DMS53 treated with DMSO at 0.1 percent for 48 hours (cell line): ENCODE measurements at regions not wholly inside any gene's neighbourhood (a gene's known extent, or its start where the extent isn't known, plus 50 kb on each side); places are given as distances from the start of the nearest gene placed in this dataset.
"Not testable (repeated sequence)": the region's sequence is repeated elsewhere in the genome, so short reads cannot be mapped to it uniquely, and the experiment has no call there.

ENCODE experiments used
- DNase-seq: peaks from one replicate; lab custom pipeline; 2025; ENCODE audit not compliant: unreplicated experiment; lab: John Stamatoyannopoulos, UW

- DNase-seq, result no peak
These were observed 59.2 kb upstream of the TMEM47 start for GRCh38 chrX:34716302-34716701.

- no peak for DNase-seq
These were observed 77.3 kb upstream of the TMEM47 start for GRCh38 chrX:34734383-34734782.

- DNase-seq, result no peak
These were observed 87.4 kb upstream of the TMEM47 start for GRCh38 chrX:34744521-34744920.

- no peak for DNase-seq
These were observed 92.8 kb upstream of the TMEM47 start for GRCh38 chrX:34749896-34750295.

GRCh38 chrX:34764852-34765361 is 107.8 kb upstream of the TMEM47 start:
- peak; percentile 47 for DNase-seq

- no peak for DNase-seq
These were observed 111.2 kb upstream of the TMEM47 start for GRCh38 chrX:34768290-34768689.

- DNase-seq, result no peak
These were observed 113.4 kb upstream of the TMEM47 start for GRCh38 chrX:34770511-34770910.

- DNase-seq, result no peak
These were observed 121.8 kb upstream of the TMEM47 start for GRCh38 chrX:34778916-34779315.

- no peak for DNase-seq
These were observed 132.9 kb upstream of the TMEM47 start for GRCh38 chrX:34790026-34790425.

- DNase-seq, result no peak
These were observed 136.6 kb upstream of the FAM47B start for GRCh38 chrX:34805951-34806350.

GRCh38 chrX:34809096-34809495 is 133.5 kb upstream of the FAM47B start:
- DNase-seq, result no peak

GRCh38 chrX:34810364-34810763 is 132.2 kb upstream of the FAM47B start:
- no peak for DNase-seq

- no peak for DNase-seq
These were observed 131.7 kb upstream of the FAM47B start for GRCh38 chrX:34810916-34811315.

- no peak for DNase-seq
These were observed 129.0 kb upstream of the FAM47B start for GRCh38 chrX:34813618-34814017.

- no peak for DNase-seq
These were observed 115.6 kb upstream of the FAM47B start for GRCh38 chrX:34826964-34827363.

GRCh38 chrX:34839451-34839850 is 103.1 kb upstream of the FAM47B start:
- DNase-seq, result no peak

GRCh38 chrX:34841205-34841604 is 101.4 kb upstream of the FAM47B start:
- not testable (repeated sequence) for DNase-seq

- DNase-seq, result no peak
These were observed 94.3 kb upstream of the FAM47B start for GRCh38 chrX:34848281-34848680.

GRCh38 chrX:34849371-34849770 is 93.2 kb upstream of the FAM47B start:
- DNase-seq, result no peak

- peak; percentile 49 for DNase-seq
These were observed 83.4 kb upstream of the FAM47B start for GRCh38 chrX:34859191-34859590.

- no peak for DNase-seq
These were observed 78.7 kb upstream of the FAM47B start for GRCh38 chrX:34863906-34864305.

GRCh38 chrX:34866646-34867045 is 76.0 kb upstream of the FAM47B start:
- no peak for DNase-seq

- no peak for DNase-seq
These were observed 74.0 kb upstream of the FAM47B start for GRCh38 chrX:34868633-34869032.
